ENCODE measurements at regions not wholly inside any gene's neighbourhood (a gene's known extent, or its start where the extent isn't known, plus 50 kb on each side); places are given as distances from the start of the nearest gene placed in this dataset.
"Not testable (repeated sequence)": the region's sequence is repeated elsewhere in the genome, so short reads cannot be mapped to it uniquely, and the experiment has no call there.

DNA sequence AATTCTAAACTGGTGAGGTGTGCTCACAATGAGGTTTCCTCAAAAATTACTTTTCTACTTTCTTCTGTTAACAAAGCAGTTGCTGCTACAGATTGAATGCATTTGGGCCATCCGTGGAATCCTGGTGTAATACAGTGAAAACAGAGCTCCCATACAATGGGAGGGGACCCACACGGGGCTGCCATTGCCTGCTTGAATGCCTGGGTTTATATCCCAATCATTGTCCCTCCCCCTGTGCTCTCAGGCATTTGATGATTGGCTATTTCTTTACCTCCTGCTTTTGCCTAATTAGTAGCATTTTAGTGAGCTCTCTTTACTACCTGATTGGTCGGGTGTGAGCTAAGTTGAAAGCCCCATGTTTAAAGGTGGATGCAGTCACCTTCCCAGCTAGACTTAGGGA is 52.9 kb upstream of the CSF1 start:
- H3K4me3 ChIP-seq (ENCODE audit: low read depth, low read length); H3K9ac ChIP-seq (ENCODE audit: low read depth, low read length); H3K27me3 ChIP-seq (ENCODE audit: control insufficient read depth, insufficient read depth, low read length); H3K9me3 ChIP-seq (ENCODE audit: control insufficient read depth, insufficient read depth, low read length); H3K36me3 ChIP-seq (ENCODE audit: control insufficient read depth, insufficient read depth, low read length); H3K4me1 ChIP-seq (ENCODE audit: control insufficient read depth, insufficient read depth, low read length): not testable (repeated sequence)

DNA sequence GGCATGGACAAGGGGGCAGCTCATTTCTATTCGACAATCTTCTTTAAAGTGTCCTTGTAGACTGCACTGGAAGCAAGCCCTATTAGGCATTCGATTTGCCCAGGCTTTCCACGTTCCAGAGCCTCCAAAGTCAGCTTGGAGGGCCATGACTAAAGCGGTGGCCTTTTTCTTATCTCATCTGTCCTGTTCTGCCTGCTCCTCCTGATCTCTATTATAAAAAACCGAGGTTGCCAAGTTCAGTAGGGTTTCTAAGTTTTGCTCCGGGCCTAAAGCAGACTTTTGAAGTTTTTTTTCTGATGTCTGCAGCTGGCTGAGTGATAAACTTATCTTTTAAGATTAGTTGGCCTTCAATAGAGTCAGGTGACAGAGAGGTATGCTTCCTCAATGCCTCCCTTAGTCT is 54.7 kb upstream of the CSF1 start:
- H3K36me3 ChIP-seq (ENCODE audit: control insufficient read depth, insufficient read depth, low read length); H3K27me3 ChIP-seq (ENCODE audit: control insufficient read depth, insufficient read depth, low read length); H3K4me1 ChIP-seq (ENCODE audit: control insufficient read depth, insufficient read depth, low read length); H3K9me3 ChIP-seq (ENCODE audit: control insufficient read depth, insufficient read depth, low read length); H3K4me3 ChIP-seq (ENCODE audit: low read depth, low read length); H3K9ac ChIP-seq (ENCODE audit: low read depth, low read length): not testable (repeated sequence)

DNA sequence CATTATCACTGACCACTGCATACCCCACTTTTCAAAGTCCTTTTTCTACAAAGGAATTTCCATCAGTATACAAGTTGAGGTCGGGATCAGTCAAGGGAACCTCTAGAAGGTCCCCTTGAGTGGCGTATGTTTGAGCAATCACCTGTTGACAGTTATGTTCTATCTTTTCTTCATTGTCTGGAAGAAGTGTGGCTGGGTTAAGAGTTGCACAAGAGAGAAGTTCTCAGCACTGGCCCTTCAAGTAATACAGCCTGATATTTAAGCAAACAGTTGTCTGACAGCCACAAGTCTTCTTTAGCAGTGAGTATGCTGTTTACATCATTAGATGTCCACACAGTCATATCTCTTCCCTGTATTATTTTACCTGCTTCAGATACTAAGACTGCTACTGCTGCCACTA is 56.7 kb upstream of the CSF1 start:
- not testable (repeated sequence) for H3K27me3 ChIP-seq (ENCODE audit: control insufficient read depth, insufficient read depth, low read length); H3K9me3 ChIP-seq (ENCODE audit: control insufficient read depth, insufficient read depth, low read length); H3K36me3 ChIP-seq (ENCODE audit: control insufficient read depth, insufficient read depth, low read length); H3K9ac ChIP-seq (ENCODE audit: low read depth, low read length); H3K4me3 ChIP-seq (ENCODE audit: low read depth, low read length); H3K4me1 ChIP-seq (ENCODE audit: control insufficient read depth, insufficient read depth, low read length)

DNA sequence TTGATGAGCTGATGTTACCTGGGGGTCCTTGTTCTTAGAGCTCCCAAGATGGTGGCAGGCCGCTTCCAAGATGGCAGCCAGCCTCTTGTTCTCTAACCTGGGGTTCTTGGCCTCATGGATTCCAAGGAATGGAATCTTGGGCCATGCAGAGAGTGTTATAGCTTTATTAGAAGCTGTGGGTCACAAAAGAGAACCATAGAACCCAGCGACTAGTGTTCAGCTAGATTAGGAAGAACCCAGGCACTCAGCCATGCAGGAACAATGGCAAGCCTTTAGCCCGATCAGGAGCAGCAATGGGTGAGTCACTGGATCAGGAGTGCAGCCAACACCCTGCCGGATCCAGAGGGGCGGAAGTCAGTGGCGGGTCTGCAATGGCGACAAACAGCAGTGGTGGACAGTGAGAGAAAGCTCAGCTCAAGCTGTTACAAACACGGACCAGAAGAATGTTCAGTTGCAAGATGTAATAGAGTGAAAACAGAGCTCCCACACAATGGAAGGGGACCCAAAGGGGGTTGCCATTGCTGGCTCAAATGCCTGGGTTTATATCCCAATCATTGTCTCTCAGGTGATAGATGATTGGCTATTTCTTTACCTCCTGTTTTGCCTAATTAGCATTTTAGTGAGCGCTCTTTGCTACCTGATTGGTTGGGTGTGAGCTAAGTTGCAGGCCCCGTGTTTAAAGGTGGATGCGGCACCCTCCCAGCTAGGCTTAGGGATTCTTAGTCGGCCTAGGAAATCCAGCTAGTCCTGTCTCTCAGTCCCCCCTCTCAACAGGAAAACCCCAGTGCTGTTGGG is 58.2 kb upstream of the CSF1 start:
- not testable (repeated sequence) for H3K4me1 ChIP-seq (ENCODE audit: control insufficient read depth, insufficient read depth, low read length); H3K9me3 ChIP-seq (ENCODE audit: control insufficient read depth, insufficient read depth, low read length); H3K36me3 ChIP-seq (ENCODE audit: control insufficient read depth, insufficient read depth, low read length); H3K9ac ChIP-seq (ENCODE audit: low read depth, low read length); H3K27me3 ChIP-seq (ENCODE audit: control insufficient read depth, insufficient read depth, low read length); H3K4me3 ChIP-seq (ENCODE audit: low read depth, low read length)

DNA sequence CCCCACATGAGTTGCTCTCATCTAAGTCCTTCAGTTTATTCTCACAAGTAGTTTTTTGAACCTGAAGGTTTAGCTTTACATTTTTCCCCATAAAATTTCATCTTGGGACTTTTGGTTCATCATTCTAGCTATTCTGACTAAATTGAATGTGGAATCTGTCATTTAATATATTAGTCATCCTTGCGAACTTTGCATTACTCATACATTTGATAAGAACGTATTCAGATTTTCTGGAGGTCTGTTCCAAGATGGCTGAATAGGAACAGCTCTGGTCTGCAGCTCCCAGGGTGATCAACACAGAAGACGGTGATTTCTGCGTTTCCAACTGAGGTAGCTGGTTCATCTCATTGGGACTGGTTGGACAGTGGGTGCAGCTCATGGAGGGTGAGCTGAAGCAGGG is 59.8 kb upstream of the CSF1 start:
- no peaks in the 10 kb centered on the region for H3K36me3 ChIP-seq (ENCODE audit: control insufficient read depth, insufficient read depth, low read length)
- no peak overlapping the region for H3K4me3 ChIP-seq (ENCODE audit: low read depth, low read length)
- no peaks in the 10 kb centered on the region for H3K9me3 ChIP-seq (ENCODE audit: control insufficient read depth, insufficient read depth, low read length)
- no peaks in the 10 kb centered on the region for H3K27me3 ChIP-seq (ENCODE audit: control insufficient read depth, insufficient read depth, low read length)
- H3K9ac ChIP-seq (ENCODE audit: low read depth, low read length), result no peak overlapping the region
- no peaks in the 10 kb centered on the region for H3K4me1 ChIP-seq (ENCODE audit: control insufficient read depth, insufficient read depth, low read length)

DNA sequence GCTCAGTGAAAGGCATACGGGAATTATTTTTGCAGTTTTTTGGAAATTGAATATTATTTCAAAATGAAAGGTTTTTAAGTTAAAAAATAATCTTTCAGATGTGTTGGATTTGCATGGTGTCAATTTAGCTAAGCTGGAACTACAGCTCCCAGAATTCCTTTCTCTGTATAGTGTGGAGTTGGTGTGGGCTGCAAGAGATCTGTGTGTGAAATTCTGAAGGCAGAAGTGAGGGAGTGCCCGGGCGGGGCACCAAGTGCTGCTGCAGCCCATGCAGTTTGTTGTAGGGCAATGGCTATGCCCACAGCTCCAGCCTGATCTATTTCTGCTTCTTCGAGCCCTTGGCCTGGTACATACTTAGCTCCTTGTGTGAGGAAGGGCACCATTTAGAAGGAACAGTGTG is 60.5 kb upstream of the CSF1 start:
- Histone ChIP-seq H3K4me3 (ENCODE audit: low read depth, low read length) (no peak overlapping the region), H3K36me3 (ENCODE audit: control insufficient read depth, insufficient read depth, low read length) (no peaks in the 10 kb centered on the region), H3K27me3 (ENCODE audit: control insufficient read depth, insufficient read depth, low read length) (no peaks in the 10 kb centered on the region), H3K9me3 (ENCODE audit: control insufficient read depth, insufficient read depth, low read length) (no peaks in the 10 kb centered on the region), H3K9ac (ENCODE audit: low read depth, low read length) (no peak overlapping the region), H3K4me1 (ENCODE audit: control insufficient read depth, insufficient read depth, low read length) (no peaks in the 10 kb centered on the region)

DNA sequence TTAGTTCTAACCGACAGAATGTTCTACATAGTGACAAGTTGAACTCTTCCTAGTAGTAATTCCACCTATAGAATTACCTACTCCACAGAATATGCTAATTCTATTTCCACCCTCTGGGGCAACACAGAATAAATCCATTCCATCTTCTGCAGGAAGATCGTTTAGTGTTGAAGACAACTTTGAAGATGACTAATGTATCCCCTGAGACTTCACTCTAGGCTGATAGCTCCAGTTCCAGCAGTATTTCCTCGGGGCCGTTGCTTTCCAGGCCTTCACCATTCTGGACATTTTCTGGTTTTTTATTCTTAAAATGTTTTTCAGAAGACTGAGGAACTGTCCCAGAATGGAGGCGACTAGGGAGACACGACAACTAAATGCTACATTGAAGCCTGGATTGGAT is 61.0 kb upstream of the CSF1 start:
- Histone ChIP-seq H3K36me3 (ENCODE audit: control insufficient read depth, insufficient read depth, low read length) (no peaks in the 10 kb centered on the region), H3K27me3 (ENCODE audit: control insufficient read depth, insufficient read depth, low read length) (no peaks in the 10 kb centered on the region), H3K4me3 (ENCODE audit: low read depth, low read length) (no peak overlapping the region), H3K4me1 (ENCODE audit: control insufficient read depth, insufficient read depth, low read length) (no peaks in the 10 kb centered on the region), H3K9ac (ENCODE audit: low read depth, low read length) (no peak overlapping the region), H3K9me3 (ENCODE audit: control insufficient read depth, insufficient read depth, low read length) (no peaks in the 10 kb centered on the region)

DNA sequence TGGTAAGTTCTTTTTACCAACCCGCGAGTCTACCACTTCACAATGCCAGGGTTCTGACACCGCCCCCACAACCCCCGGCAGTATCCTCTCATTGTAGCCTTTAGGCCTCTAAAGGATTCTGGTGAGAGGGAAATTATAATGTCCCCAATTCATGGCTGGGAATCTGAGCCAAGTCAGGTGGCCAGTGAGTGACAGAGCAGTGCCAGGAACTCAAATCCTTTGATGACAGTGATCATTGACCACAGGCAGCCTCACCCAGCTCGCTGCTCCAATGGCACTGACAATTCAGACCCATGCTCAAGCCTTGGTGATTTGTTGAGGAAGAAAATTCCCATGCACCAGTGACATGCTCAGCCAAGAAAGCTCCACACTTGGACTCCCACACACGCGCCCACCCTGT is 63.4 kb upstream of the CSF1 start:
- Histone ChIP-seq H3K9me3 (ENCODE audit: control insufficient read depth, insufficient read depth, low read length) (no peaks in the 10 kb centered on the region), H3K4me1 (ENCODE audit: control insufficient read depth, insufficient read depth, low read length) (no peaks in the 10 kb centered on the region), H3K36me3 (ENCODE audit: control insufficient read depth, insufficient read depth, low read length) (no peaks in the 10 kb centered on the region), H3K27me3 (ENCODE audit: control insufficient read depth, insufficient read depth, low read length) (no peaks in the 10 kb centered on the region), H3K9ac (ENCODE audit: low read depth, low read length) (no peak overlapping the region), H3K4me3 (ENCODE audit: low read depth, low read length) (no peak overlapping the region)

DNA sequence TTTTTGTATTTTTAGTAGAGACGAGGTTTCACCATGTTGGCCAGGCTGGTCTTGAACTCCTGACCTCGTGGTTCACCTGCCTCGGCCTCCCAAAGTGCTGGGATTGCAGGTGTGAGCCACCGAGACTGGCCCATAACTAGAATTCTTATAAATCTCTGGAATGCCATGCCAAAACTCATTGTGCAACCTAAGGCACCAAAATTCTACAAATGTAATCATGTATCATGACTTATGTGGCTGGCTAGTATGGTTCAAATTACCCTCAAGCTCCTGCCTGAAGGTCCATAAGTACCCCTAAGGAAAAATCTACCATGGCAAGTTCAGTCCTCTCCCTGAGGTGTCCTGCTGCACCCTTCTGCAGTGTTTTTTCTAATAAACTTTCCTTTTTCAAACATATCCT is 63.8 kb upstream of the CSF1 start:
- Histone ChIP-seq H3K4me3 (ENCODE audit: low read depth, low read length) (no peak overlapping the region), H3K9me3 (ENCODE audit: control insufficient read depth, insufficient read depth, low read length) (no peaks in the 10 kb centered on the region), H3K36me3 (ENCODE audit: control insufficient read depth, insufficient read depth, low read length) (no peaks in the 10 kb centered on the region), H3K4me1 (ENCODE audit: control insufficient read depth, insufficient read depth, low read length) (no peaks in the 10 kb centered on the region), H3K27me3 (ENCODE audit: control insufficient read depth, insufficient read depth, low read length) (no peaks in the 10 kb centered on the region), H3K9ac (ENCODE audit: low read depth, low read length) (no peak overlapping the region)

DNA sequence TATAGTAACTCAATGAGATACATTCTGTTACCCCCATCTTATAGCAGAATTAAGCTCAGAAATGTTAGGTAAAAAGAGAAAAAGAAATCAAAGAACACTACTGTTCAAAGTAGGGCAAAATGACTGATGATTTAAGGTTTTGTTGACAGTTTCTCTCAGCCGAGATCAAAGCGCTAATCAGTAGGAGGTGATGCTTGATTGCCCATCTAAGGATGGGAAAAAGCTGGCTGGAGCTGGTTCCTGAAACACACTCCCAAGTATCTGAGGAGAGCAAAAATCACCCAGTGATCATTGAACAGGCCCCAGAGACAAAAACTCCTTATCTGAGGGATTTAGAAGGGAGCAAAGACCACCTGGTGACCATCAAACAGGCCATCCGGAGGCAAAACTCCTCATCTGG is 64.5 kb upstream of the CSF1 start:
- peak overlapping the region; percentile 3 for H3K9ac ChIP-seq (ENCODE audit: low read depth, low read length)
- H3K36me3 ChIP-seq (ENCODE audit: control insufficient read depth, insufficient read depth, low read length), result no peaks in the 10 kb centered on the region
- H3K9me3 ChIP-seq (ENCODE audit: control insufficient read depth, insufficient read depth, low read length), result no peaks in the 10 kb centered on the region
- no peaks in the 10 kb centered on the region for H3K27me3 ChIP-seq (ENCODE audit: control insufficient read depth, insufficient read depth, low read length)
- no peaks in the 10 kb centered on the region for H3K4me1 ChIP-seq (ENCODE audit: control insufficient read depth, insufficient read depth, low read length)
- no peak overlapping the region for H3K4me3 ChIP-seq (ENCODE audit: low read depth, low read length)

DNA sequence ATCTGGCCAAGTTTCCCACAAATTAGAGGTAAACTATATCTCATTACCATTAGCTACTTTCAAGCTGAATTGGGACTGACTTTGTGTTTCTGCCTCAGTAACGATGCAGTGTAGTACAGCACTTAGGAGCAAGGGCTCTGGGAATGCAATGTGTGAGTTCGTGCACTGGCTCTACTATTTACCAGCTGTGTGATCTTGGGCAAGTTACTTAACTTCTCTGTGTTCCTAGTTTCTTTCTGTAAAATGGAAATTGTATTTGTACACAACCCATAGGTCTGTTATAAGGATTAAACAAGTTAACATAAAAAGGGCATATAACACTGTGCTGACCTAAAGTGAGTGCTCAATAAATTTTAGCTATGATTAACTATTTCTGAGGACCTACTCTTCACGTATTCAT is 65.0 kb upstream of the CSF1 start:
- no peaks in the 10 kb centered on the region for H3K4me1 ChIP-seq (ENCODE audit: control insufficient read depth, insufficient read depth, low read length)
- peak overlapping the region; percentile 3 for H3K9ac ChIP-seq (ENCODE audit: low read depth, low read length)
- no peak overlapping the region for H3K4me3 ChIP-seq (ENCODE audit: low read depth, low read length)
- no peaks in the 10 kb centered on the region for H3K36me3 ChIP-seq (ENCODE audit: control insufficient read depth, insufficient read depth, low read length)
- no peaks in the 10 kb centered on the region for H3K9me3 ChIP-seq (ENCODE audit: control insufficient read depth, insufficient read depth, low read length)
- no peaks in the 10 kb centered on the region for H3K27me3 ChIP-seq (ENCODE audit: control insufficient read depth, insufficient read depth, low read length)

DNA sequence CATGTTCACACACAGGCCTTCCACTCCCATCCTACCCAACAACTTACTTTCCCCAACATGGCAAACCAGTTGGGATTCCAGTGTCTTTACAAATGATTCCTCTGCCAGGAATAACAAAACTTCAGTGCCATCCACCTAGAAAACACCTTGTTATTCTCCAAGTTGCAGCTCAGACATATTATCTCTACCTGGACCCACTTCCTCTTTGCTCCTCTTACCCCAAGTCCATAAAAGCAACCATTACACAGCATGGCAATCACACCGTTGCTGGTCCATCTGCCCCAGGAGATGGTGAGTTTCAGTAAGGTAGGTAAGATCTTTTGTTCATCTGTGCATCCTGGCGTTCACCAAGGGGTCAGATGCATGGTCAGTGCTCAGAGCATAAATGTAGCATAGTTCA is 66.0 kb upstream of the CSF1 start:
- H3K36me3 ChIP-seq (ENCODE audit: control insufficient read depth, insufficient read depth, low read length), result no peaks in the 10 kb centered on the region
- no peaks in the 10 kb centered on the region for H3K27me3 ChIP-seq (ENCODE audit: control insufficient read depth, insufficient read depth, low read length)
- no peak overlapping the region for H3K9ac ChIP-seq (ENCODE audit: low read depth, low read length)
- no peaks in the 10 kb centered on the region for H3K4me1 ChIP-seq (ENCODE audit: control insufficient read depth, insufficient read depth, low read length)
- no peaks in the 10 kb centered on the region for H3K9me3 ChIP-seq (ENCODE audit: control insufficient read depth, insufficient read depth, low read length)
- H3K4me3 ChIP-seq (ENCODE audit: low read depth, low read length), result no peak overlapping the region
